GM12892 (cell line): ENCODE measurements at regions not wholly inside any gene's neighbourhood (a gene's known extent, or its start where the extent isn't known, plus 50 kb on each side); places are given as distances from the start of the nearest gene placed in this dataset.

Source experiments
- POLR2A ChIP-seq: IDR thresholded peaks from 2 replicates; pipeline ENCODE4 v1.6.1; 2011; ENCODE audit warnings: low read depth, low read length, control low read depth
- POLR2AphosphoS5 ChIP-seq: IDR thresholded peaks from 2 replicates; pipeline ENCODE4 v1.6.1; 2011; ENCODE audit warnings: low read depth, low read length, control low read depth
- TAF1 ChIP-seq: IDR thresholded peaks from 2 replicates; pipeline ENCODE4 v1.6.1; 2011; ENCODE audit warnings: low read depth, mild to moderate bottlenecking, control low read depth, low read length, borderline replicate concordance

DNA sequence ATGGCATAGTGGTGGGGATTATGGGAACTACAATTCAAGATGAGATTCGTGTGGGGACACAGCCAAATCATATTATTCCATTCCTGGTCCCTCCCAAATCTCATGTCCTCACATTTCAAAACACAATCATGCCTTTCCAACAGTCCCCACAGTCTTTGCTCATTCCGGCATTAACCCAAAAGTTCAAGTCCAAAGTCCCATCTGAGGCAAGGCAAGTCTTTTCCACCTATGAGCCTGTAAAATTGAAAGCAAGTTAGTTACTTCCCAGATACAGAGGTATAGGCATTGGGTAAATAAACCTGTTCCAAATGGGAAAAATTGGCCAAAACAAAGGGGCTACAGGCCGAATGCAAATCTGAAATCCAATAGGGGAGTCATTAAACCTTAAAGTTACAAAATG is 1063.2 kb downstream of the CDH11 start:
- TF ChIP-seq POLR2AphosphoS5: no peak
- TF ChIP-seq TAF1: no peak
- no peak for TF ChIP-seq POLR2A
